WTC11 (cell line): ENCODE measurements at regions not wholly inside any gene's neighbourhood (a gene's known extent, or its start where the extent isn't known, plus 50 kb on each side); places are given as distances from the start of the nearest gene placed in this dataset.

Experiments
- ATAC-seq: fragments of 200-7000 bp; cut with Tn5 transposase; 2 replicates; pipeline ENCODE4 v1.10.0; 2021; ENCODE audit warnings: mild to moderate bottlenecking, moderate library complexity
- CTCF ChIA-PET: fragments of 300-600 bp; sonication (Branson Sonifier 250); formaldehyde crosslinking; loops from one replicate; lab custom pipeline; 2021; ENCODE audit warnings: antibody characterized with exemption; lab: Charles Lee
- POLR2A ChIA-PET: fragments of 350-600 bp; sonication (Branson Sonifier 250); formaldehyde crosslinking; loops from one replicate; lab custom pipeline; 2021; ENCODE audit warnings: antibody characterized with exemption; lab: Charles Lee
- DNase-seq: peaks from one replicate; pipeline ENCODE4 v3.0.0; 2021; ENCODE audit warnings: low spot score
- H3K27ac Mint-ChIP-seq: 2 replicates; pipeline ENCODE4 v1.8.0; 2021; ENCODE audit warnings: mixed read lengths
- H3K27me3 Mint-ChIP-seq: 2 replicates; pipeline ENCODE4 v1.8.0; 2021; ENCODE audit warnings: low read depth, mild to moderate bottlenecking, moderate library complexity, mixed read lengths
- H3K36me3 Mint-ChIP-seq: 2 replicates; pipeline ENCODE4 v1.8.0; 2021; ENCODE audit warnings: mixed read lengths
- H3K4me1 Mint-ChIP-seq: 2 replicates; pipeline ENCODE4 v1.8.0; 2022; ENCODE audit warnings: mixed read lengths
- H3K4me3 Mint-ChIP-seq: 2 replicates; pipeline ENCODE4 v1.8.0; 2021; ENCODE audit warnings: mild to moderate bottlenecking, moderate library complexity, mixed read lengths
- H3K9me3 Mint-ChIP-seq: 2 replicates; pipeline ENCODE4 v1.8.0; 2021; ENCODE audit warnings: mixed read lengths
- ATF1 ChIP-seq: sonication (generic); formaldehyde crosslinking; IDR thresholded peaks from 2 replicates; pipeline ENCODE4 v1.8.1; 2023; ENCODE audit warnings: mild to moderate bottlenecking, moderate library complexity, missing genetic modification reagents
- CREB1 ChIP-seq: sonication (generic); formaldehyde crosslinking; IDR thresholded peaks from 2 replicates; pipeline ENCODE4 v1.8.0; 2023; ENCODE audit warnings: mild to moderate bottlenecking, missing genetic modification reagents
- JAZF1 ChIP-seq: fragments of 250-450 bp; sonication (Bioruptor Pico); IDR thresholded peaks from 2 replicates; pipeline ENCODE4 v1.9.0; 2021; ENCODE audit warnings: moderate library complexity, mild to moderate bottlenecking, inconsistent platforms
- JUN ChIP-seq: sonication (generic); formaldehyde crosslinking; IDR thresholded peaks from 2 replicates; pipeline ENCODE4 v1.8.0; 2023; ENCODE audit warnings: mild to moderate bottlenecking, missing genetic modification reagents
- TEAD4 ChIP-seq: sonication (generic); formaldehyde crosslinking; IDR thresholded peaks from 2 replicates; pipeline ENCODE4 v1.8.0; 2022; ENCODE audit warnings: mild to moderate bottlenecking, missing genetic modification reagents
- ZNF138 ChIP-seq: sonication (generic); formaldehyde crosslinking; conservative IDR thresholded peaks from 2 replicates; pipeline ENCODE4 v1.8.1; 2022; ENCODE audit warnings: mild to moderate bottlenecking, moderate library complexity, missing genetic modification reagents
- ZNF281 ChIP-seq: sonication (generic); formaldehyde crosslinking; IDR thresholded peaks from 2 replicates; pipeline ENCODE4 v1.8.0; 2023; ENCODE audit warnings: mild to moderate bottlenecking, missing genetic modification reagents
- ZNF671 ChIP-seq: fragments of 250-450 bp; sonication (Bioruptor Pico); IDR thresholded peaks from 2 replicates; pipeline ENCODE4 v1.8.0; 2021; ENCODE audit warnings: mild to moderate bottlenecking
- TF ChIP-seq, protein P1 (sequence below): sonication (generic); formaldehyde crosslinking; IDR thresholded peaks from 2 replicates; pipeline ENCODE4 v1.8.0; 2023; ENCODE audit warnings: missing genetic modification reagents, mild to moderate bottlenecking, borderline replicate concordance
- TF ChIP-seq, protein P2 (sequence below): fragments of 250-450 bp; sonication (Bioruptor Pico); IDR thresholded peaks from 2 replicates; pipeline ENCODE4 v1.9.0; 2021; ENCODE audit warnings: moderate library complexity, mild to moderate bottlenecking, inconsistent platforms, borderline replicate concordance
- TF ChIP-seq, protein P3 (sequence below): sonication (generic); formaldehyde crosslinking; IDR thresholded peaks from 2 replicates; pipeline ENCODE4 v1.8.0; 2022; ENCODE audit warnings: mild to moderate bottlenecking, missing genetic modification reagents
- TF ChIP-seq, protein P4 (sequence below): sonication (generic); formaldehyde crosslinking; IDR thresholded peaks from 2 replicates; pipeline ENCODE4 v1.8.0; 2022; ENCODE audit warnings: mild to moderate bottlenecking, missing genetic modification reagents

- ATAC-seq (no peak), DNase-seq (no peak)
- Mint-ChIP-seq H3K27ac (no peak overlapping the region), H3K36me3 (no peaks in the 10 kb centered on the region), H3K9me3 (peaks cover 2% of the 10 kb centered on the region), H3K27me3 (peaks cover 7% of the 10 kb centered on the region), H3K4me3 (no peak overlapping the region), H3K4me1 (peaks cover 12% of the 10 kb centered on the region)
- TF ChIP-seq, protein P1, sequence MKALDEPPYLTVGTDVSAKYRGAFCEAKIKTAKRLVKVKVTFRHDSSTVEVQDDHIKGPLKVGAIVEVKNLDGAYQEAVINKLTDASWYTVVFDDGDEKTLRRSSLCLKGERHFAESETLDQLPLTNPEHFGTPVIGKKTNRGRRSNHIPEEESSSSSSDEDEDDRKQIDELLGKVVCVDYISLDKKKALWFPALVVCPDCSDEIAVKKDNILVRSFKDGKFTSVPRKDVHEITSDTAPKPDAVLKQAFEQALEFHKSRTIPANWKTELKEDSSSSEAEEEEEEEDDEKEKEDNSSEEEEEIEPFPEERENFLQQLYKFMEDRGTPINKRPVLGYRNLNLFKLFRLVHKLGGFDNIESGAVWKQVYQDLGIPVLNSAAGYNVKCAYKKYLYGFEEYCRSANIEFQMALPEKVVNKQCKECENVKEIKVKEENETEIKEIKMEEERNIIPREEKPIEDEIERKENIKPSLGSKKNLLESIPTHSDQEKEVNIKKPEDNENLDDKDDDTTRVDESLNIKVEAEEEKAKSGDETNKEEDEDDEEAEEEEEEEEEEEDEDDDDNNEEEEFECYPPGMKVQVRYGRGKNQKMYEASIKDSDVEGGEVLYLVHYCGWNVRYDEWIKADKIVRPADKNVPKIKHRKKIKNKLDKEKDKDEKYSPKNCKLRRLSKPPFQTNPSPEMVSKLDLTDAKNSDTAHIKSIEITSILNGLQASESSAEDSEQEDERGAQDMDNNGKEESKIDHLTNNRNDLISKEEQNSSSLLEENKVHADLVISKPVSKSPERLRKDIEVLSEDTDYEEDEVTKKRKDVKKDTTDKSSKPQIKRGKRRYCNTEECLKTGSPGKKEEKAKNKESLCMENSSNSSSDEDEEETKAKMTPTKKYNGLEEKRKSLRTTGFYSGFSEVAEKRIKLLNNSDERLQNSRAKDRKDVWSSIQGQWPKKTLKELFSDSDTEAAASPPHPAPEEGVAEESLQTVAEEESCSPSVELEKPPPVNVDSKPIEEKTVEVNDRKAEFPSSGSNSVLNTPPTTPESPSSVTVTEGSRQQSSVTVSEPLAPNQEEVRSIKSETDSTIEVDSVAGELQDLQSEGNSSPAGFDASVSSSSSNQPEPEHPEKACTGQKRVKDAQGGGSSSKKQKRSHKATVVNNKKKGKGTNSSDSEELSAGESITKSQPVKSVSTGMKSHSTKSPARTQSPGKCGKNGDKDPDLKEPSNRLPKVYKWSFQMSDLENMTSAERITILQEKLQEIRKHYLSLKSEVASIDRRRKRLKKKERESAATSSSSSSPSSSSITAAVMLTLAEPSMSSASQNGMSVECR (CRISPR knock-in tag), result no peak
- no peak for TF ChIP-seq CREB1 (CRISPR knock-in tag)
- no peak for TF ChIP-seq JUN
- TF ChIP-seq, protein P2, sequence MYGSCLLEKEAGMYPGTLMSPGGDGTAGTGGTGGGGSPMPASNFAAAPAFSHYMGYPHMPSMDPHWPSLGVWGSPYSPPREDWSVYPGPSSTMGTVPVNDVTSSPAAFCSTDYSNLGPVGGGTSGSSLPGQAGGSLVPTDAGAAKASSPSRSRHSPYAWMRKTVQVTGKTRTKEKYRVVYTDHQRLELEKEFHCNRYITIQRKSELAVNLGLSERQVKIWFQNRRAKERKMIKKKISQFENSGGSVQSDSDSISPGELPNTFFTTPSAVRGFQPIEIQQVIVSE (CRISPR knock-in tag), result no peak
- POLR2A ChIA-PET, result no interaction called here
- CTCF ChIA-PET, result interaction anchor here (1.2 kb wide), 1 partner anchor 37 kb away, joined by 5 read pairs; no protein-coding TSS in a partner anchor
These were observed 97.6 kb downstream of the RNASEH2B start for GRCh38 chr13:51007216-51007615.

GRCh38 chr13:51006067-51006845, 96.7 kb downstream of the RNASEH2B start:
- ATAC-seq (no peak), DNase-seq (no peak)
- TF ChIP-seq JAZF1 (CRISPR knock-in tag) (no peak), ATF1 (CRISPR knock-in tag) (no peak), ZNF671 (CRISPR knock-in tag) (no peak), ZNF138 (CRISPR knock-in tag) (no peak), ZNF281 (CRISPR knock-in tag) (no peak), TEAD4 (CRISPR knock-in tag) (no peak)
- TF ChIP-seq, protein P3, sequence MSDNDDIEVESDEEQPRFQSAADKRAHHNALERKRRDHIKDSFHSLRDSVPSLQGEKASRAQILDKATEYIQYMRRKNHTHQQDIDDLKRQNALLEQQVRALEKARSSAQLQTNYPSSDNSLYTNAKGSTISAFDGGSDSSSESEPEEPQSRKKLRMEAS, result no peak
- TF ChIP-seq, protein P4, sequence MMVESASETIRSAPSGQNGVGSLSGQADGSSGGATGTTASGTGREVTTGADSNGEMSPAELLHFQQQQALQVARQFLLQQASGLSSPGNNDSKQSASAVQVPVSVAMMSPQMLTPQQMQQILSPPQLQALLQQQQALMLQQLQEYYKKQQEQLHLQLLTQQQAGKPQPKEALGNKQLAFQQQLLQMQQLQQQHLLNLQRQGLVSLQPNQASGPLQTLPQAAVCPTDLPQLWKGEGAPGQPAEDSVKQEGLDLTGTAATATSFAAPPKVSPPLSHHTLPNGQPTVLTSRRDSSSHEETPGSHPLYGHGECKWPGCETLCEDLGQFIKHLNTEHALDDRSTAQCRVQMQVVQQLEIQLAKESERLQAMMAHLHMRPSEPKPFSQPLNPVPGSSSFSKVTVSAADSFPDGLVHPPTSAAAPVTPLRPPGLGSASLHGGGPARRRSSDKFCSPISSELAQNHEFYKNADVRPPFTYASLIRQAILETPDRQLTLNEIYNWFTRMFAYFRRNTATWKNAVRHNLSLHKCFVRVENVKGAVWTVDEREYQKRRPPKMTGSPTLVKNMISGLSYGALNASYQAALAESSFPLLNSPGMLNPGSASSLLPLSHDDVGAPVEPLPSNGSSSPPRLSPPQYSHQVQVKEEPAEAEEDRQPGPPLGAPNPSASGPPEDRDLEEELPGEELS (CRISPR knock-in tag), result no peak
- H3K9me3 Mint-ChIP-seq, result no peaks in the 10 kb centered on the region
- peaks cover 12% of the 10 kb centered on the region for H3K4me1 Mint-ChIP-seq
- no peak overlapping the region for H3K27ac Mint-ChIP-seq
- ChIA-PET POLR2A (no interaction called here), CTCF (interaction anchor here (1.0 to 1.8 kb wide), 3 partner anchors 13 to 119 kb away, joined by 3 to 5 read pairs (median 4); no protein-coding TSS in a partner anchor)
- H3K36me3 Mint-ChIP-seq, result no peaks in the 10 kb centered on the region
- H3K4me3 Mint-ChIP-seq, result no peak overlapping the region
- peaks cover 7% of the 10 kb centered on the region for H3K27me3 Mint-ChIP-seq
